Coronary artery (tissue), 2 donors: ENCODE measurements at regions not wholly inside any gene's neighbourhood (a gene's known extent, or its start where the extent isn't known, plus 50 kb on each side); places are given as distances from the start of the nearest gene placed in this dataset.

Experiments used
- DNase-seq: peaks from one replicate; pipeline ENCODE4 v3.0.0-alpha.2; 2017; ENCODE audit warnings: low spot score
- H3K27ac ChIP-seq, 2 donors: fragments of 200-600 bp; sonication (generic); one replicate each; pipeline ENCODE4 v1.5.1; 2016 to 2019
- H3K4me3 ChIP-seq: fragments of 200-600 bp; sonication (generic); 2 replicates; pipeline ENCODE4 v1.5.1; 2016; ENCODE audit warnings: mild to moderate bottlenecking, moderate library complexity
- CTCF ChIP-seq: fragments of 200-600 bp; sonication (generic); IDR thresholded peaks from one replicate; pipeline ENCODE4 v1.5.1; 2019; ENCODE audit warnings: antibody characterized with exemption

- DNase-seq = no peak
- TF ChIP-seq CTCF = no peak
Measured at GRCh38 chr5:4212071-4212739, 616.6 kb downstream of the IRX1 start.

GRCh38 chr5:4212981-4213819 is 617.6 kb downstream of the IRX1 start:
- TF ChIP-seq CTCF = no peak
- Histone ChIP-seq H3K27ac (no peak overlapping the region), H3K4me3 (no peak overlapping the region)
- DNase-seq = no peak

More at GRCh38 chr5:4212071-4212739, 616.6 kb downstream of the IRX1 start:
- H3K27ac ChIP-seq = no peak overlapping the region
- H3K4me3 ChIP-seq = no peak overlapping the region

- Histone ChIP-seq H3K4me3 (no peak overlapping the region), H3K27ac (no peak overlapping the region)
- DNase-seq = no peak
- no peak for TF ChIP-seq CTCF
Measured at GRCh38 chr5:4215143-4215542, 619.5 kb downstream of the IRX1 start.

GRCh38 chr5:4216142-4216541 is 620.5 kb downstream of the IRX1 start:
- no peak for TF ChIP-seq CTCF
- no peak overlapping the region for H3K4me3 ChIP-seq
- H3K27ac ChIP-seq = no peak overlapping the region
- DNase-seq = no peak

GRCh38 chr5:4220016-4220415 is 624.4 kb downstream of the IRX1 start:
- Histone ChIP-seq H3K4me3 (no peak overlapping the region), H3K27ac (no peak overlapping the region)
- no peak for TF ChIP-seq CTCF
- no peak for DNase-seq

GRCh38 chr5:4221048-4221447 is 625.4 kb downstream of the IRX1 start:
- no peak for DNase-seq
- H3K27ac ChIP-seq = no peak overlapping the region
- H3K4me3 ChIP-seq = no peak overlapping the region
- TF ChIP-seq CTCF = no peak

- no peak overlapping the region for H3K27ac ChIP-seq
- TF ChIP-seq CTCF = no peak
- no peak for DNase-seq
- no peak overlapping the region for H3K4me3 ChIP-seq
Measured at GRCh38 chr5:4222147-4222546, 626.5 kb downstream of the IRX1 start.
